Esophagus (tissue), 2 donors: ENCODE measurements at regions not wholly inside any gene's neighbourhood (a gene's known extent, or its start where the extent isn't known, plus 50 kb on each side); places are given as distances from the start of the nearest gene placed in this dataset.

Experiments used
- H3K27ac ChIP-seq, 2 donors: one replicate each; pipeline ENCODE4 v1.5.1; 2013; ENCODE audit warnings: low read depth in 2 of 2, mild to moderate bottlenecking in 2 of 2, inconsistent platforms in 1 of 2, low read length in 1 of 2, moderate library complexity in 1 of 2
- H3K27me3 ChIP-seq, 2 donors: one replicate each; pipeline ENCODE4 v1.6.1; 2013; ENCODE audit warnings: low read length in 2 of 2, control low read depth in 1 of 2, mild to moderate bottlenecking in 1 of 2; ENCODE audit not compliant: insufficient read depth in 2 of 2, control insufficient read depth in 1 of 2
- H3K36me3 ChIP-seq, 2 donors: one replicate each; pipeline ENCODE4 v1.6.1; 2013; ENCODE audit warnings: low read length in 1 of 2; ENCODE audit not compliant: control insufficient read depth in 2 of 2, insufficient read depth in 2 of 2
- H3K4me1 ChIP-seq, 2 donors: one replicate each; pipeline ENCODE4 v1.6.1; 2013; ENCODE audit warnings: low read length in 1 of 2; ENCODE audit not compliant: control insufficient read depth in 2 of 2, insufficient read depth in 2 of 2
- H3K4me3 ChIP-seq, 2 donors: one replicate each; pipeline ENCODE4 v1.5.1; 2013; ENCODE audit warnings: low read length in 2 of 2, mild to moderate bottlenecking in 2 of 2, low read depth in 1 of 2, moderate library complexity in 1 of 2
- H3K9me3 ChIP-seq, 2 donors: one replicate each; pipeline ENCODE4 v1.6.1; 2013; ENCODE audit warnings: mild to moderate bottlenecking in 2 of 2, low read depth in 1 of 2, low read length in 1 of 2, moderate library complexity in 1 of 2; ENCODE audit not compliant: control insufficient read depth in 2 of 2, insufficient read depth in 1 of 2
- WGBS, 2 donors: extraction: QIAGEN DNeasy Blood & Tissue Kit; methylation state at CpG; one replicate each; pipeline ENCODE4 v1.1.7; 2013; 5-methylcytosine and 5-hydroxymethylcytosine counted together
- donor health status: healthy with polysubstance abuse.
- donor health status: Bipolar disorder and iron deficiency.

DNA sequence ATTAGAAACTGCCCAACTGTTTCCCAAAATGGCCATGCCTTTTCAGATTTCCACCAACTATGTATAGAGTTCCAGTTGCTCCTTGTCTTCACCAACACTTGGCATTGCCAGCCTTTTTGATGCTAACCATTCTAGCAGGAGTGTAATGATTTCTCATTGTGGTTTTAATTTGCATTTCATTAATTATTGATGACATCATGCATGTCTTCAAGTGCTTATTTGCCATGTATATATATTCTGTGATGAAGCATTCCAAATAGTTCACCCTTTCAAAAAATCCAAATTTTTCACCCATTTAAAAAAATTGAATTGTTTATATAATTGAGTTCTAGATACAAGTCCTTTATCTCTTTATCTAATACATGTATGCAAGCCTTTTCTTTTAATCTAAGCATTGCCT is 245.9 kb upstream of the TNRC6C start:
- peaks cover 0 to 3% of the 10 kb centered on the region in 2 donors for H3K27me3 ChIP-seq
- H3K9me3 ChIP-seq, result peaks cover 0 to 2% of the 10 kb centered on the region in 2 donors

DNA sequence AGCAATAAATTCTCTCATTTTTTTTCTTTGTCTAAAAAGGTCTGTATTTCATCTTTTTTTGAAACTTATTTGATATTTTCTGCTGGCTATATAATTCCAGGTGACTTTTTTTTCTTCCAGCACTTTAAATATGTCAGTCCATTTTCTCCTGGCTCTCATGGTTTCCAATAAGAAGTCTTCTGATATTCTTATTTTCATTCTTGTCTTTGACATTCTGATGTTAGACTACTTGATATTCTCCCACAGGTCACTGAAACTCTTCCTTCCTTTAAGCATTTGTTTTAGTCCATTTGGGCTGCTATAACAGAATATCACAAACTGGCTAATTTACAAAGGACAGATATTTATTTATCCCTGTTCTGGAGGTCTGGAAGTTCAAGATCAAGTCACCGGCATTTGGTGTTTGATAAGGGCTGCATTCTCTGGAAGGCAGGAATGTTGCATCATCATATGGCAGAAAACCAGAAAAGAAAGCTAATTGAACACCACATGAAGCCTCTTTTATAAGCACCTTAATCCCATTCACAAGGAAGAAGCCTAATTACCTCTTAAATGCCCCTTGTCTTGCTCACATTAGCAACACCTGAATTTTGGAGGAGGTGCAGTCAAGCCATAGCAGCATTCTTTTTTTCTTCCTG is 242.1 kb upstream of the TNRC6C start:
- no peaks in the 10 kb centered on the region for H3K36me3 ChIP-seq
- H3K27me3 ChIP-seq, result no peaks in the 10 kb centered on the region
- H3K4me1 ChIP-seq, result no peaks in the 10 kb centered on the region
- no peak overlapping the region for H3K4me3 ChIP-seq
- H3K27ac ChIP-seq, result no peak overlapping the region
- H3K9me3 ChIP-seq, result peaks cover 0 to 4% of the 10 kb centered on the region in 2 donors
- WGBS, 2 donors, result 39 to 61% methylated on average over 1 of the region's 1 CpG

More for the DNA sequence above, 245.9 kb upstream of the TNRC6C start:
- Histone ChIP-seq H3K36me3 (no peaks in the 10 kb centered on the region), H3K4me1 (no peaks in the 10 kb centered on the region), H3K27ac (no peak overlapping the region), H3K4me3 (no peak overlapping the region)

- H3K36me3 ChIP-seq, result no peaks in the 10 kb centered on the region
- H3K9me3 ChIP-seq, result peaks cover 0 to 4% of the 10 kb centered on the region in 2 donors
- 69 to 72% methylated on average over 11 of the region's 11 CpGs for WGBS, 2 donors
- no peak overlapping the region for H3K27ac ChIP-seq
- no peaks in the 10 kb centered on the region for H3K4me1 ChIP-seq
- H3K4me3 ChIP-seq, result no peak overlapping the region
- no peaks in the 10 kb centered on the region for H3K27me3 ChIP-seq
Observed at GRCh38 chr17:77717941-77718668, 240.4 kb upstream of the TNRC6C start.

DNA sequence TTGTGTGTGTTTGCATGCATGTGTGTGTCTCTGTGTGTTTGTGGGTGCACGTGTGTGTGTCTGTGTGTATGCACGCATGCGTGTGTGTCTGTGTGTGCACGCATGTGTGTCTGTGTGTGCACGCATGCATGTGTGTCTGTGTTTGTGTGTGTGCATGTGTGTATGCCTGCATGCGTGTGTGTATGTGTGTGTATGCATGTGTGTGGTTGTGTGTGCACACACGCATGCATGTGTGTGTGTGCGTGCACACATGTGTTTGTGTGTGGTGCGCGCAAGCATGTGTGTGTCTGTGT is 239.9 kb upstream of the TNRC6C start:
- WGBS, 2 donors, result 86 to 92% methylated on average over 10 of the region's 10 CpGs
- Histone ChIP-seq H3K36me3 (no peaks in the 10 kb centered on the region), H3K4me3 (no peak overlapping the region), H3K9me3 (peaks cover 0 to 4% of the 10 kb centered on the region in 2 donors), H3K4me1 (no peaks in the 10 kb centered on the region), H3K27me3 (no peaks in the 10 kb centered on the region), H3K27ac (no peak overlapping the region)

GRCh38 chr17:77719806-77720205 is 238.7 kb upstream of the TNRC6C start:
- H3K36me3 ChIP-seq, result no peaks in the 10 kb centered on the region
- whole genome bisulfite sequencing, 2 donors, result 83 to 88% methylated on average over 4 of the region's 4 CpGs
- no peak overlapping the region for H3K4me3 ChIP-seq
- H3K27me3 ChIP-seq, result no peaks in the 10 kb centered on the region
- peaks cover 0 to 4% of the 10 kb centered on the region in 2 donors for H3K9me3 ChIP-seq
- no peak overlapping the region for H3K27ac ChIP-seq
- H3K4me1 ChIP-seq, result no peaks in the 10 kb centered on the region

- WGBS, 2 donors, result 72 to 76% methylated on average over 14 of the region's 14 CpGs
- Histone ChIP-seq H3K4me1 (no peaks in the 10 kb centered on the region), H3K27ac (no peak overlapping the region), H3K27me3 (no peaks in the 10 kb centered on the region), H3K9me3 (peaks cover 0 to 4% of the 10 kb centered on the region in 2 donors), H3K36me3 (no peaks in the 10 kb centered on the region), H3K4me3 (no peak overlapping the region)
Observed at GRCh38 chr17:77720946-77721845, 237.3 kb upstream of the TNRC6C start.

- H3K4me1 ChIP-seq, result peaks cover 0 to 2% of the 10 kb centered on the region in 2 donors
- no peak overlapping the region for H3K27ac ChIP-seq
- H3K36me3 ChIP-seq, result no peaks in the 10 kb centered on the region
- H3K9me3 ChIP-seq, result peaks cover 0 to 4% of the 10 kb centered on the region in 2 donors
- 74 to 78% methylated on average over 3 of the region's 3 CpGs for WGBS, 2 donors
- H3K27me3 ChIP-seq, result no peaks in the 10 kb centered on the region
- H3K4me3 ChIP-seq, result no peak overlapping the region
Observed at GRCh38 chr17:77721846-77722160, 236.7 kb upstream of the TNRC6C start.

DNA sequence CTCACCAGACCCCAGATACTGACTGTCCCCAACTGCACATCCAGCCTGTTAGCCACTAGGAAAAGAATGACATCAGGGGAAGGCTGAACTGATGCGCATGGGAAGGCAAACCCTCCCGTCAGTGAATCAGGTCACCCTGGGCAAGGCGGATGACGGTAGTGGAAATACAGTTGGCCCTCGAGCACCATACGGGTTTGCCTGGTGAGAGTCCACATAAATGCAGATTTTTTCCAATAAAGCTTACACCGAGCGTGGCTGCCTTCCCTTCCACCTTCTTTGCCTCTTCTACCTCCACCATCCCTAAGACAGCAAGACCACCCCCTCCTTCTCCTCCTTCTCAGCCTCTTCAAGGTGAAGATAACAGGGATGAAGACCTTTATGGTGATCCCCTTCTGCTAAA is 236.1 kb upstream of the TNRC6C start:
- H3K27me3 ChIP-seq, result no peaks in the 10 kb centered on the region
- WGBS, 2 donors, result 91 to 94% methylated on average over 8 of the region's 8 CpGs
- peaks cover 0 to 4% of the 10 kb centered on the region in 2 donors for H3K9me3 ChIP-seq
- H3K27ac ChIP-seq, result no peak overlapping the region
- H3K4me3 ChIP-seq, result no peak overlapping the region
- peaks cover 0 to 4% of the 10 kb centered on the region in 2 donors for H3K4me1 ChIP-seq
- H3K36me3 ChIP-seq, result no peaks in the 10 kb centered on the region

- Histone ChIP-seq H3K4me3 (no peak overlapping the region), H3K27ac (no peak overlapping the region), H3K36me3 (no peaks in the 10 kb centered on the region), H3K4me1 (peaks cover 0 to 4% of the 10 kb centered on the region in 2 donors), H3K9me3 (peaks cover 0 to 4% of the 10 kb centered on the region in 2 donors), H3K27me3 (no peaks in the 10 kb centered on the region)
- WGBS, 2 donors, result 81 to 91% methylated on average over 20 of the region's 20 CpGs
Observed at GRCh38 chr17:77723071-77723908, 235.2 kb upstream of the TNRC6C start.
